Ishikawa (cell line): ENCODE measurements at regions not wholly inside any gene's neighbourhood (a gene's known extent, or its start where the extent isn't known, plus 50 kb on each side); places are given as distances from the start of the nearest gene placed in this dataset.
A peak's percentile ranks its signal among the peaks of the same experiment; 100 is the strongest.

ENCODE experiments used
- CEBPB ChIP-seq: IDR thresholded peaks from 2 replicates; pipeline ENCODE4 v1.6.1; 2012
- CREB1 ChIP-seq: IDR thresholded peaks from 2 replicates; pipeline ENCODE4 v1.6.1; 2012; ENCODE audit warnings: low read depth
- EGR1 ChIP-seq: IDR thresholded peaks from 2 replicates; pipeline ENCODE4 v1.6.1; 2012
- EP300 ChIP-seq: IDR thresholded peaks from 2 replicates; pipeline ENCODE4 v1.6.1; 2012; ENCODE audit warnings: borderline replicate concordance
- FOXM1 ChIP-seq: IDR thresholded peaks from 2 replicates; pipeline ENCODE4 v1.6.1; 2012; ENCODE audit warnings: low read depth, borderline replicate concordance
- MAX ChIP-seq: IDR thresholded peaks from 2 replicates; pipeline ENCODE4 v1.6.1; 2012
- NFIC ChIP-seq: IDR thresholded peaks from 2 replicates; pipeline ENCODE4 v1.6.1; 2012
- RAD21 ChIP-seq: IDR thresholded peaks from 2 replicates; pipeline ENCODE4 v1.6.1; 2012; ENCODE audit warnings: low read depth
- REST ChIP-seq: IDR thresholded peaks from 2 replicates; pipeline ENCODE4 v1.6.1; 2012; ENCODE audit warnings: low read depth, mild to moderate bottlenecking
- TAF1 ChIP-seq: IDR thresholded peaks from 2 replicates; pipeline ENCODE4 v1.6.1; 2012; ENCODE audit warnings: low read depth, mild to moderate bottlenecking
- TCF12 ChIP-seq: IDR thresholded peaks from 2 replicates; pipeline ENCODE4 v1.6.1; 2012; ENCODE audit warnings: low read depth
- TEAD4 ChIP-seq: IDR thresholded peaks from 2 replicates; pipeline ENCODE4 v1.6.1; 2012
- YY1 ChIP-seq: IDR thresholded peaks from 2 replicates; pipeline ENCODE4 v1.6.1; 2012; ENCODE audit warnings: low read depth
- ZBTB7A ChIP-seq: IDR thresholded peaks from 2 replicates; pipeline ENCODE4 v1.6.1; 2012; ENCODE audit warnings: low read depth
- TF ChIP-seq, protein P1 (sequence below): IDR thresholded peaks from 2 replicates; pipeline ENCODE4 v1.6.1; 2012

DNA sequence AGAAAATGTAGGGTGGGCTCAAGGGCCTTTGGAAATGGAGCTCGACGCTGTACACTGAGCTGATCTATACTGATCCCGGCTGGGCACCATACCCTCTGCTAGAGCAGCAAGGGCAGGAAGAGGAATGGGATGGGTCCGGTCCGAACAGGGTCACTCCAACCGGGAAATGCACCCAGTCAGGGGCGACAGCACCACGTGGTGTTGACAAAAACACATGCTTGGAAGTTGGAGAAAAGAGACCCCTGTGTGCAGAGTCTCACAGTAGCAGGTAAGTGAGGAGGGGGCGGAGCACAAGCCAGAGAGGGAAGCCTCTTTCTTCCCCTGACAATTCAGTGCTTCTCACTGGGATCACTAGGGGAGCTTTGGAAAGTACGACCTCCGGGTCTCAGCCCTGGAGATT is 84.1 kb upstream of the ASB18 start:
- TF ChIP-seq RAD21 (no peak), EP300 (no peak), EGR1 (no peak), TAF1 (no peak), YY1 (no peak), NFIC (no peak), MAX (no peak), CREB1 (no peak), TCF12 (no peak), FOXM1 (no peak), REST (no peak), CEBPB (no peak), ZBTB7A (no peak), TEAD4 (no peak)
- TF ChIP-seq, protein P1, sequence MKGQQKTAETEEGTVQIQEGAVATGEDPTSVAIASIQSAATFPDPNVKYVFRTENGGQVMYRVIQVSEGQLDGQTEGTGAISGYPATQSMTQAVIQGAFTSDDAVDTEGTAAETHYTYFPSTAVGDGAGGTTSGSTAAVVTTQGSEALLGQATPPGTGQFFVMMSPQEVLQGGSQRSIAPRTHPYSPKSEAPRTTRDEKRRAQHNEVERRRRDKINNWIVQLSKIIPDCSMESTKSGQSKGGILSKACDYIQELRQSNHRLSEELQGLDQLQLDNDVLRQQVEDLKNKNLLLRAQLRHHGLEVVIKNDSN: no peak

DNA sequence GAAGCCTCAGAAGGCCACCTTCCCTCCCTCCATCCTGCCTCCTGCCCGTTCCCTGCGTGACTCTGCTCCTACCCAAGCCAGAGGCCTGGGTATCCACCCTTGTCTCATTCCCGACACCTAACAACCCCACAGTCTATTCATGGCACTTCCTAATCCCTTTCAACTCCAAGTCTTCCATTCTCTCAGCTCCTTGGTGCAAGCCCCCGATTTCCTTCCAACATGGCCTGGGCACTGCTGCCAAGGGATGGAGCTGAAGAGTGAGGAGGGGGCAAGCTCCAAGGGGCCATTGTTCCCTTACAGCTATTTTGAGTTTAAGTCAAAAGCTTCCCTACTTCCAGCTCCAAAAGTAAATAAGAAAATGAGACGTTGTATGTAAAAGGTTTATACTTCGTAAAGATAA is 84.8 kb upstream of the ASB18 start:
- no peak for TF ChIP-seq TAF1
- TF ChIP-seq YY1: no peak
- TF ChIP-seq MAX: no peak
- no peak for TF ChIP-seq TCF12
- TF ChIP-seq, protein P1: no peak
- no peak for TF ChIP-seq TEAD4
- TF ChIP-seq REST: no peak

DNA sequence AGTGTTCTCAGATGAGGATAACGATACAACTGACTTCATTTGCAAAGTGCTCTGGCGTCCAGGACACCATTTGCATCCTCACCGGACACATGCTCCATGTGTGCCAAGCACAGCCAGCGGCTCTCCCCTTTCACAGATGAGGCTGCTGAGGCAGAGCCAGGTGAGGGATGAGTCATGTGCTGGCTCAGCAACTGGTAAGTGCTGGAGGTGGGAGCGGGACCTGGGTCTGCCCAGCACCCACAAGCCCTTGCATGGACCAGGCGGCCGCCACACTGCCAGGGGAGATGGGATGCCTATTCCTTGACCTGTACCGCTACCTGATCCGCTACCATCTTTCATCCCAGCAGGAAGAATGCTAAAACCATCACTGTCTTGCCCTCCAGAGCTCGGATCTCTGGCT is 86.2 kb upstream of the ASB18 start:
- no peak for TF ChIP-seq TEAD4

DNA sequence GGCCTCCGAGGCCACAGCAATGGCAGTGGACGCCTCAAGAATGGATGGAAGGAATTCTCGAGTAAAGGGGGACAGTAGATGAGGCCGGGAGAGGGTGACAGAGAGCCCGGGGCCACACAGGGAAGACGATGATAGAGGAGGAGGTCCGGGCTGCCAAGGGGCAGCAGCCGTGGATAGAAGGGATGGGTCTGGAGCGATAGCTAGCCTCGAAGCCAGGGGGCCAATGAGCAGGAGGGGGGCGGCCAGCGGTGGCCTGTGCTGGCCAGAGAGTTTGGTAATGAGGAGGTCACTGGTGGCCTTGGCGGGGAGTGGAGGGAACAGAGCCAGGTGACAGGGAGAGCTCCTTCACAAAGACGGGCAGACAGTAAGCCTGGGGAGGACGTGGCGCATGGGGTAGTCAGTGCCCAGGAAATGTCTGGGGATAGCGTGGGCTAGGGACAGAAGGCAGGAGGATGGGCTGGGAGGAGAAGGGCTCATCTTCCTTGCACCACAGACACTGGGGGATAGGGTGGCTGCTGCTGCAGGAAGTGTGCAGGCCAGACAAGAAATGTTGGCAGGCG is 87.8 kb upstream of the ASB18 start:
- TF ChIP-seq CEBPB (no peak), EGR1 (no peak), EP300 (no peak)

GRCh38 chr2:236352761-236353593 is 88.8 kb upstream of the ASB18 start:
- peak; percentile 77 for TF ChIP-seq RAD21
- TF ChIP-seq EP300: no peak
- no peak for TF ChIP-seq TEAD4
- TF ChIP-seq CREB1: no peak
- TF ChIP-seq NFIC: no peak
- TF ChIP-seq EGR1: no peak
- no peak for TF ChIP-seq YY1

DNA sequence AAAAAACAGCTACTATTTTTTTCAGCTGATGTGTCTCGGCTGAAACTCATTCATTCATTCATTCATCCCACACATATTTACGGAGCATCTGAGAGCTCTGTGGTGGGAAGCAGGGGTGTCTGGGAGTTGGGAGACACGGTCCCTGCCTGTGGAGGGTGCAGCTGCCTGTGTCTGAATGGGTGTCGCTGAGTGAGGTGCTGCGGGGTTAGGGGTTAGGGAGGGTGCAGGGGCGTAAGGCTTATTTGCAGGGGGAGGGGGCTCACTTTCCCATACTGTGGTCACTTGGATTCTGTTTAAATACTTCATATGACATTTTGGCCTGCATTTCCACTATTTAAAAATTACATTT is 89.4 kb upstream of the ASB18 start:
- no peak for TF ChIP-seq EP300
- TF ChIP-seq MAX: no peak
- no peak for TF ChIP-seq YY1
- TF ChIP-seq EGR1: no peak
- no peak for TF ChIP-seq TCF12
- no peak for TF ChIP-seq TAF1
- TF ChIP-seq, protein P1: no peak
- TF ChIP-seq NFIC: no peak
- no peak for TF ChIP-seq CEBPB
- no peak for TF ChIP-seq CREB1
- TF ChIP-seq REST: no peak
